Heart left ventricle (tissue), 13 donors: ENCODE measurements at regions not wholly inside any gene's neighbourhood (a gene's known extent, or its start where the extent isn't known, plus 50 kb on each side); places are given as distances from the start of the nearest gene placed in this dataset.

Experiments
- POLR2A ChIP-seq, 2 donors: fragments of 450-650 bp; IDR thresholded peaks; one replicate each; pipeline ENCODE4 v1.6.1; 2017; ENCODE audit warnings: antibody characterized with exemption in 2 of 2, mild to moderate bottlenecking in 2 of 2, moderate library complexity in 2 of 2
- TF ChIP-seq, protein P1 (sequence below), 12 donors: fragments of 200-600 bp; sonication (generic) in 4 of 12; IDR thresholded peaks; one replicate each; pipeline versions ENCODE4 v1.5.0 to v1.8.0; 2018 to 2022; ENCODE audit warnings: antibody characterized with exemption in 12 of 12, mild to moderate bottlenecking in 5 of 12
- donor health status: ischemic (EF 13 %, LVEDD 7.1; RV severe dilation, severe dysfunction).
- donor health status: DM: no; HTN: yes; CAD: no.
- donor health status: DM: no; HTN: no; CAD: no.
- donor health status: ischemic (EF 25% LVEDD 6.9; RV normal size, moderate dysfunction).
- donor health status: ischemic (EF 25% LVEDD 5.7; RV mildly dilated, moderate dysfunction).
- donor health status: ischemic (EF 35%, LVEDD 5.7; RV mildly dilated, moderate dysfunction).
- donor health status: nonischemic (EF 11% LVEDD 7.7; RV severe dilation, severe dysfunction).
- donor health status: DM: yes; HTN: yes; CAD: no.
- donor health status: PGD.
- donor health status: ischemic (EF 29% LVEDD 5.4; RV normal size, mild dysfunction).
- donor health status: nonischemic (EF 23%, LVEDD 6.1; RV moderate dilation, normal function).

DNA sequence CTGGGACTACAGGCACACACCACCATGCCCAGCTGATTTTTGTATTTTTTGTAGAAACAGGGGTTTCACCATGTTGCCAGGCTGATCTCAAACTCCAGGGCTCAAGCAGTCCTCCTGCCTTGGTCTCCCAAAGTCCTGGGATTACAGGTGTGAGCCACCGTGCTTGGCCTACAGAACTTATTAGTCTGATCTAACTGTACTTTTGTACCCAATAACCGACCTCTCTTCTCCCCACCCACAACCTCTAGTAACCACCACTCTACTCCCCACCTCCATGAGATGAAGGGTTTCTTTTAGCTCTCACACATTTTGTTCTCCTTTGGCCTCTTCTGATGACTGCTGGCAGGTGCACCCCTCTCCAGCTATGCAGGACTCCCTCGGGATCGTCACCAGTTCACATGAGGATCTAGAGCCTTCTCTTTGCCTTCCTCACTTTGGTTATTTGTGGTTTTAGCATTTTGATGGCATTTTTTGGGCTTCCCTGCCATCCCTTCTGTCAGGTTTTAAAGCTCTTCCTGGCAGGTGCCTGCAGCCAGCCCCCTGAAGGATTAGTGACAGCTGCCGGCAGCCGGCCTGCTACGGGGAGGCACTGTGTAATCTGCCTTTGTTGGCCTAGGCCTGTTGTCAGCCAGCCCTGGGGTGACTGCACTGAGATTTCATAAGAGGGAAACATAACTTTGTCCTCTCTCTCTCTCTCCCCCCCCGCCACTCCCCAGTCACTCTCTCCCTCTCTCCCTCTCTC is 99.8 kb upstream of the ATP1A1 start:
- TF ChIP-seq, protein P1, sequence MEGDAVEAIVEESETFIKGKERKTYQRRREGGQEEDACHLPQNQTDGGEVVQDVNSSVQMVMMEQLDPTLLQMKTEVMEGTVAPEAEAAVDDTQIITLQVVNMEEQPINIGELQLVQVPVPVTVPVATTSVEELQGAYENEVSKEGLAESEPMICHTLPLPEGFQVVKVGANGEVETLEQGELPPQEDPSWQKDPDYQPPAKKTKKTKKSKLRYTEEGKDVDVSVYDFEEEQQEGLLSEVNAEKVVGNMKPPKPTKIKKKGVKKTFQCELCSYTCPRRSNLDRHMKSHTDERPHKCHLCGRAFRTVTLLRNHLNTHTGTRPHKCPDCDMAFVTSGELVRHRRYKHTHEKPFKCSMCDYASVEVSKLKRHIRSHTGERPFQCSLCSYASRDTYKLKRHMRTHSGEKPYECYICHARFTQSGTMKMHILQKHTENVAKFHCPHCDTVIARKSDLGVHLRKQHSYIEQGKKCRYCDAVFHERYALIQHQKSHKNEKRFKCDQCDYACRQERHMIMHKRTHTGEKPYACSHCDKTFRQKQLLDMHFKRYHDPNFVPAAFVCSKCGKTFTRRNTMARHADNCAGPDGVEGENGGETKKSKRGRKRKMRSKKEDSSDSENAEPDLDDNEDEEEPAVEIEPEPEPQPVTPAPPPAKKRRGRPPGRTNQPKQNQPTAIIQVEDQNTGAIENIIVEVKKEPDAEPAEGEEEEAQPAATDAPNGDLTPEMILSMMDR (IDR thresholded peaks at IDR 0.05), result no peak
- TF ChIP-seq POLR2A (IDR thresholded peaks at IDR 0.05), result no peak
